SKM-1 treated with dmso at 0.1 percent for 144 hours (cell line): ENCODE measurements at regions not wholly inside any gene's neighbourhood (a gene's known extent, or its start where the extent isn't known, plus 50 kb on each side); places are given as distances from the start of the nearest gene placed in this dataset.

ENCODE experiments used
- DNase-seq: peaks from one replicate; lab custom pipeline; 2025; ENCODE audit not compliant: unreplicated experiment; lab: John Stamatoyannopoulos, UW

- no peak for DNase-seq
These were observed 196.9 kb upstream of the LRFN5 start for GRCh38 chr14:41409806-41410205.

GRCh38 chr14:41404126-41404525 lies 202.6 kb upstream of the LRFN5 start:
- DNase-seq, result no peak

GRCh38 chr14:41403360-41403759 lies 203.3 kb upstream of the LRFN5 start:
- DNase-seq, result no peak

- DNase-seq, result no peak
These were observed 208.8 kb upstream of the LRFN5 start for GRCh38 chr14:41397926-41398325.

GRCh38 chr14:41393512-41393911 lies 213.2 kb upstream of the LRFN5 start:
- no peak for DNase-seq

- DNase-seq, result no peak
These were observed 214.4 kb upstream of the LRFN5 start for GRCh38 chr14:41392226-41392625.

GRCh38 chr14:41389355-41389754 lies 217.3 kb upstream of the LRFN5 start:
- DNase-seq, result no peak

GRCh38 chr14:41385797-41386196 lies 220.9 kb upstream of the LRFN5 start:
- no peak for DNase-seq

- no peak for DNase-seq
These were observed 226.7 kb upstream of the LRFN5 start for GRCh38 chr14:41380017-41380416.

- no peak for DNase-seq
These were observed 228.2 kb upstream of the LRFN5 start for GRCh38 chr14:41378526-41378925.

- DNase-seq, result no peak
These were observed 228.7 kb upstream of the LRFN5 start for GRCh38 chr14:41377932-41378331.

- no peak for DNase-seq
These were observed 232.6 kb upstream of the LRFN5 start for GRCh38 chr14:41374092-41374491.

GRCh38 chr14:41362139-41362538 lies 244.5 kb upstream of the LRFN5 start:
- no peak for DNase-seq

- DNase-seq, result no peak
These were observed 246.6 kb upstream of the LRFN5 start for GRCh38 chr14:41360126-41360525.

- no peak for DNase-seq
These were observed 250.8 kb upstream of the LRFN5 start for GRCh38 chr14:41355866-41356265.

GRCh38 chr14:41350476-41350875 lies 256.2 kb upstream of the LRFN5 start:
- no peak for DNase-seq

GRCh38 chr14:41349289-41349910 lies 257.3 kb upstream of the LRFN5 start:
- no peak for DNase-seq

- DNase-seq, result no peak
These were observed 262.8 kb upstream of the LRFN5 start for GRCh38 chr14:41343857-41344256.

GRCh38 chr14:41313196-41313595 lies 293.5 kb upstream of the LRFN5 start:
- DNase-seq, result no peak

GRCh38 chr14:41303506-41303905 lies 303.2 kb upstream of the LRFN5 start:
- DNase-seq, result no peak

GRCh38 chr14:41302776-41303175 lies 303.9 kb upstream of the LRFN5 start:
- no peak for DNase-seq

- no peak for DNase-seq
These were observed 306.8 kb upstream of the LRFN5 start for GRCh38 chr14:41299924-41300323.

GRCh38 chr14:41298328-41298690 lies 308.4 kb upstream of the LRFN5 start:
- no peak for DNase-seq
